GM19372 (cell line): ENCODE measurements at regions not wholly inside any gene's neighbourhood (a gene's known extent, or its start where the extent isn't known, plus 50 kb on each side); places are given as distances from the start of the nearest gene placed in this dataset.
A peak's percentile ranks its signal among the peaks of the same experiment; 100 is the strongest.

Experiments used
- ATAC-seq: cut with Tn5 transposase; IDR thresholded peaks from one replicate; pipeline ENCODE4 v1.9.1; 2021; ENCODE audit warnings: mild to moderate bottlenecking, low read depth, moderate library complexity; ENCODE audit not compliant: unreplicated experiment

DNA sequence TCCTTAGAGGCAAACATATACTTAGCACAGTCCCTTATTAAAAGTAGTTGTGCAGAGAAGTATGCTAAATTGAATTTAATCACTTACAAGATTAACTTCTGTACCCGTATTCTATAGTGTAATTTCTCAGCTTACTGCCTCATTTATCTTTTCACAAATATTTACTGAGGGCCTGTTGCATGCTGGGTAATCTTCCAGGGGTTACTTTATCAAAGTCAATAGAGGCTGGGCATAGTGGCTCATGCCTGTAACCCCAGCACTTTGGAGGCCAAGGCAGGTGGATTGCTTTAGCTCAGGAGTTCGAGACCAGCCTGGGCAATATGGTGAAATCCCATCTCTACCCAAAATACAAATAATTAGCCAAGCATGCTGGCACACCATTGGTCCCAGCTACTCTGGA is 111.7 kb upstream of the RAB27B start:
- no peak for ATAC-seq

DNA sequence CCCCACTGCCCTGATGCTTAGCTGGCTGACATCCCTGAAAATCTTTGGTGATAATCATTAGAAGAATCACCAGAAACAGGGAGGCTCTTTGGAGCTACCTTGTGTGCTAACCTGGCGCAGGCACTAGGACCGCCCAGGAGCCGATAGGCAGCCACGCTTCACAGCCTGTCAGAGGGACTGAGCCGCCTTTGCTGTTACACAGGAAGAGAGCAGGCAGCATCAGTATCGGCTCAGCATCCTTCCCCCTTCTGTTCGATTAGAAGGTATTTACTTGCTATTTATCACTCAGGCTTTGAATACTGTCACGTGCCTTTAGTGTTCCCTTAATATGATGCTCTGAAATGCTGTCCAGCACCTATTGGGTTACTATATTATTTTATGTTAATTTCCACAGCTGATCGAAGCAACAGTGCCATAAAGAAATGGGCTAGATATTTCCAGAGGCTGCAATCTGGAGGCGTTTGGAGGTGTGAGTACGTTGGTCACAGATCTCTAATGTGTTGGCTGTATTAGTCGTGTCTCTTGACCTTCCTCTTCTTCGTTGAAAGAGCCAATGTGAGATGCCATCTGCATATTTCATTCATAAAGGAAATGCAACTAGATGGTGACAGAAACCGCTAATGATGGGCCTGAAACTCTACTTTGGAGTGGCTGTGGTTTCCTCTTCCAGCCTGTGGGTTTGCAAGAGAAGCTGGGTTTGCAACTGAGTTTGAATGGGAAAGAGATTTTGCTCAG is 110.4 kb upstream of the RAB27B start:
- peak; percentile 85 for ATAC-seq

DNA sequence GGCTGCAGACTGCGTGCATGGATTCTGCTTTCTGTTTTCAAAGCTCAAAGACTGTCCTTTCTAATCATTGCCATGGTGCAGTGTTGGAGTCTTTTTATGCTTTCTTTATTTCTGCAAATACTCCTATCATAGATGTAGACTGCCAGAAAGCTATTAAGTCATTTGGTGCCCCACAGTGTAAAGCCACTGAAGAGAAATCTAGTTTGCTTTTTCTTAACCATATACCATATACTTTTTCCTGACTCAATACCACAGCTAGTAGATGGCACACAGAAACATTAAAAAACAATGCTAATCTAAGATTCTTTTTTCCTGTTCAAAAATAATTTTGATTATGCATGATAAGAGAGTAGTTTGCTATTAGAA is 109.9 kb upstream of the RAB27B start:
- no peak for ATAC-seq

DNA sequence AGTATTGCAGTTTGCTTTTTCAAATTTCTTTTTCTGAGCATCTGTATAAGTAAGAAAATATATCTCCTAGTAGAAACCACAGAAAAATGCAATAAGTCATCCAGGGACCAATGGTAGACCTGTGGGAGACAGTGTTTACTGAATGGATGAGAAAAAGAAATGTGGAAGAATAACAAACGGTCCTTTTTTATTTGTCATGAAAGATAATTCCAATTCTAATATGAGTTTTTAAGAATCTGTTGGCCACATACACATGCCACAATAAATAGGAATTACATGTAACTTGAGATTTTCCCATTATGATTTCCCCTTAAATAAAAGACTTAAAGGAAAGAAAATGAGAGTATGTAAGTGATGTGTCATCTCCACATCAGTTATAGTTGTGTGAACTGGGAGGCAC is 107.7 kb upstream of the RAB27B start:
- ATAC-seq, result no peak

DNA sequence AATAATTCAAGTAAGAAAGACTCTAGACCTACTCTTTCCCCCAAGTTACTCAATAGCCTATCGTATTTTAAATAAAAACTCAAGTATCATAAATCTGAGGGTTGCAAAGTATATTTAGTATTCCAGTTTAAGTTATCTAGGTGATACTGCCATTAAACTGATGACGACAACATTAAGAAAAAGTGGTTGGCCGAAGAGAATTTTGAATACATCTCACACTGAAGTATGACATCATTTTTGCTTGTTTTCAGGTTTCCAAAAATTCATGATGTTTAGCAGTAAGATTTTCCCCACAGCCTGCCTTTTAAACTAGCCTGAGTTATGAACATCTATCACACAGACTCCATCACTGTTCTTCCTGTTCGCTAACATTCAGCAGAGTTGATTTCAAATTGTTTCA is 102.1 kb upstream of the RAB27B start:
- no peak for ATAC-seq

DNA sequence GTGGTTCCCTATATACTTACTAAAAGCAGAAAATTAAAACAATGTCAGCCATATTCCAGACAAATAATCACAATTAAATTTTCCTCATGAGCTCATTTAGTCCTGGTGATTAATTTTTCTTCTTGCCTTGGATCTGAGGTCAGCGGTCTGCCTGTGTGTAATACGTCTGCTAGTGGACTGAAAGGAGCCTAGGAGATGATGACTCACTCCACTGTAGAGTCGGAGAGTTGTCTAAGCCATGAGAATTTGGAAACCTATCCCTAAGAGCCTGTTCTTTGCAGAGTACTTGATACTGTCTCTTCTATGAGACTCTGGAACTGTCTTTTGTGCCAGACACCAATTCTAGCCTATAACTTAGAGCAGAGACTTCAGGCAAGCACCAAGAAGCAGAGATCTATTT is 94.2 kb upstream of the RAB27B start:
- no peak for ATAC-seq

DNA sequence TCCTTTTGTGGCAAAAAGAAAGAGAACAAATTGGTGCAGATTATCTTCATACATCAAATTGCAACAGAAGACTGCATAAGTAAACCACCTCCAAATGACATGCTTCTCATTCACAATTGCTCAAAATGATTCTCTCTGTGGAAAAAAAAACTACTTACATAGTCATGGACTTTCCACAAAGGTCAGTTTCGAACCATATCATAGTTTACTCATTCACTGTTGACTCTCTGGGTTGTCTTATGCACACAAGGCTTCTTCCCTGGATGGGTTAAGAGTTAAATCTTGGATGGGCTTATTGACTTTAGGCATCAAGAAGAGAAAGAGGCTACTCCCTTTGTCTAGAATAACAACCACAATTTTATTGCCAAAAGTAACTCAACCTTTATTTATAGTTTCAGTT is 91.3 kb upstream of the RAB27B start:
- ATAC-seq, result no peak

DNA sequence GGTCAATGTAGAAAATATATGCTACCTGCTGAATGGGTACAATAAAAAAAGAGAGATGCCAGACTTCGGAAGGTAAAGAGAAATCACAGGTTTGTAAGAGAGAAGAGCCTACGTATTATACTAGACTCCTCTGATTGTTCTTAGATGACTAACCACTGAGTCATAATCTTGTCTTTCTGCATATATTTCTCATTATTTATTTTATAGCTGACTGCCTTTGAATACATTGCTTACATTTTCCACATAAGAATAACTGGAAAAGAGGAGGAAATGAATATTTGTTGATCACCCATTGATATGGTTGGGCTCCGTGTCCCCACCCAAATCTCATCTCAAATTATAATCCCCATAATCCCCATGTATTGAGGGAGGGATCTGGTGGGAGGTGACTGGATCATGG is 90.3 kb upstream of the RAB27B start:
- ATAC-seq, result no peak

DNA sequence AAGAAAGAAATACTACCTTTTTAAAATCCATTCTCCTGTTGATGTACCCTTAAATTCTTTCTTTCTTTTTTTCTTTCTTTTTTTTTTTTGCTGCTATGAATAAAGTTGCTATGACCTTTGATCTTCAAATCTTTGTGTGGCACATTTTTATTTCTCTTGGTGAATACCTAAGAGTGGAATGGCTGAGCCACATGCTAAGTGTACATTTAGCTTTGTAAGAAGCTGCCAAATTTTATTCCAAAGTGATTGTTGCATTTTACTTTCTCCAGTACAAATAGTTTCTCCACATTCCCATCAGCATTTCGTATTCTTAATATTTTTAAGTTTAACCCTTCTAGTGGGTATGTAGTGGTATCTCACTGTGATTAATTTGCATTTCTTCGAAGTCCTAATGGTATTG is 88.8 kb upstream of the RAB27B start:
- no peak for ATAC-seq

DNA sequence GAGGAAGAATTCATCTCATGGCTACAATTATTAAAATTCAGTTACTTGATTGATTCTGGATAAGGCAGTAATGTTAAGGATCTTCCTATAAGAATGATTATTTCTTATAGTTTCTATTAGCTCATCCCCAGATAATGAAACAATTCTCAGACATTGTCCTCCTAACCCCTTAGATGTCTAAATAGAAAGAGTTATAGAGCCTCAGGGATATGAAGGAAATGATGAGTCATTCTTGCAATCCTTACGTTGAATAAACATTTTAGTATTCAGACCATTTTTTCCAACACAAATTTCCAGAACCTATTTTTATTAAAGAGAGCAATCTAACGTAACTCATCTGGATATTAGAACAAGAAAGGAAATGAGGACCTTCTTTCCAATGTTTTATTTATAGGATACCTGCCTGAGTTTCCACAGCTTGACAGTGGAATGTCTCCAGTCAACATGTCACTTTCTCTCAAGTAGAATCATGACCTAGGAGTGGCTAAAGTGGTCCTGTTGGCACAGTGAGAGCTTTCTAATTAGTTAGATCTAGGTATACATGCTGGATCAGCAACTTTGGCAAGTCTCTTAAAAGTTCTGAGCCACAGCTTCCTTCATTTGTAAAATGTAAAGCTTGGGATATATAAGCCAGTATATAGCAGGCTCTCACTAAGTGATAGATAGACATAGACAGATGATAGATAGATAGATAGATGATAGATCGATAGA is 88.0 kb upstream of the RAB27B start:
- no peak for ATAC-seq

DNA sequence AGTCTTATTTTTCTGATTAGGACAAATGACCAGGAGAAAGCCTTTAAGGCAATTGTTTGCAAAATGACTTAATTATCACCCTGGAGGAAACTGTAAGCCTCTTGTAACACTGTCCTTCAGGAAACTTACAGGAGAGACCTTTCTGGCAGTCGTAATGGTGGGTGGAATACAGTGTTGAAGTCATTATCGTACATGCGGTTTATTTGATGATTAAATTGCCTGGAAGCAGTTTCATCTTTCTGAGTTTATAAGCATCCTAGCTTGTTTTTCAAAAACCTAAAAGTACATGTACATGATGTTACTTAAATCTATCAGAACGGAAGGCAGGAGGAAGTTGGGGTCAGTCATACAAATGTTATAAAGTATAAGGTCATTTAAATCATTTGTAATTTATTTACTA is 86.2 kb upstream of the RAB27B start:
- no peak for ATAC-seq

DNA sequence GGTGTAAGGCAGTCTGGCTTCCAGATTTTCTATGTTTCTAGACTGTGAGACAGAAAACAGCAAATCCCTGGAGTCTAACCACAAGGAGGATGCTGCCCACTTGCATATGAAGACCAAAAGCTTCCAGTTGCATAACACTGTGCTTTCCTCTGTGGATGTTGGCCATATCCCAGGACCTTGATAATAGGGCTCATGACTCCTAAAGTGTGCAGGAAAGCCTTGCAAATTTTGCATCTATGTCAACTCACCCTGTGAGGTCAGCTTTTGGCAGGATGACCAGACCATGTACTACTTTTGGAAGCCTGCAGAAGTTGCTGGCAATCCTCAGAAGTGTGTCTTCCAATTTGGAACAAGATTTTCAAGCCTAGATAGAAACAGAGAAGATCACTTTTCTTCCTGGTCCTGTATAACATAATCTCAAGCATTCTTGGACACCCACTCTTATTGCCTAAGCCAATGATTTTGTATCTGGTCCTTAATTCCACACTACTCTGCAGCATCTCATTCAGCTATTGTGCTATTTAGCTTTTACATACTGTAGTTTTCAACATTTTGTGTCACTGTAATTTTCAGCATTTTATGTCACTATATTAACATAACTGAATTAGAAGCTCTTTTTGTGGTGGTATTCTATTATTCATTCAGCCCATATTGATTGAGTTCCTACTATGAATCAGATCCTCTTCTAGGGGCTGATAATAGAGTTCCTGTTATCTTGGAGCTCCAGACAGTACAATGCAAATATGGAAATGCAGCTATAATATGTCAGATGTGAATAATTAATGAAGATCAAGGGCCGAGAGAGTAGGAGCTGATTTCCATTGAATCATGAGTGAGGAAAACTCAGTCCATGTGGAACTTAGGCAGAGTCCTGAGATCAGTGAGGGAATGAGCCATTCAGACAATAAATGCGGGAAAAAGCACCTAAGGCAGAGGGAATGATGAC is 85.3 kb upstream of the RAB27B start:
- ATAC-seq, result no peak

DNA sequence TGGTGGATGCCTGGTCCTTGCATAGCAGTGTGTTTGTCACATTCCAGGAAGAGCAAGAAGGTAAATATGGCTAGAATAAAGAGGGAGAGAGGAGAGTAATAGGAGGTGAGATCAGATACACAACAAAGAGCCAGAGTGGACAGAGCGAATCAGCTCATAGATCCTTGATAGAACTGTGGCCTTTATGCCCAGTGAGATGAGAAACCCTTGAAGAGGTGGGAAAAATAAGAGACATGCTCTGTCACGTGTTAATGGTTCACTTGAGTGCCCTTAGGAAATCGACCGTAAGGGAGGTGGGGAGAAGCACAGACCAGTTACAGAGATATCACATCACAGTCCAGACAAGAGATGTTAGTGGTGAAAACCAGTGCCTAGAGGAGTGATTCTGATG is 84.7 kb upstream of the RAB27B start:
- no peak for ATAC-seq

DNA sequence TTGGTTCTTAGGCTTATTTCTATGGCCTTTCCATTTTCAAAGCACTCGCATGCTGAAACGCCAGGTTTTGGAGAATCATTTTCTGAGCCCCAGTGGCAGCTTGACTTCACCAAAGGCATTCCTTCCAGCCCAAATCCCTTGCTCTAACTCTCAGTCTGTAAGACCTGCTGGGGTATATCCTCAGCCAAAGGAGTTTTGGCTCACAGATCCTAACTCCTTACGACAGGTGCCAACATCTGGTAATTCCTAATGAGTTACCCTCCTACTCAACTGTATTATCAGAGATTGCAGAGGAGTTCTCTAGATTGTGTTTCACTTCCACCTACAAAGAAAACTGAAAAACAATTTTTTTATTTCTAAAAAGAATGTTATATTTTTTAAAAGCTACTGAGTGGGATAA is 79.0 kb upstream of the RAB27B start:
- ATAC-seq, result no peak

DNA sequence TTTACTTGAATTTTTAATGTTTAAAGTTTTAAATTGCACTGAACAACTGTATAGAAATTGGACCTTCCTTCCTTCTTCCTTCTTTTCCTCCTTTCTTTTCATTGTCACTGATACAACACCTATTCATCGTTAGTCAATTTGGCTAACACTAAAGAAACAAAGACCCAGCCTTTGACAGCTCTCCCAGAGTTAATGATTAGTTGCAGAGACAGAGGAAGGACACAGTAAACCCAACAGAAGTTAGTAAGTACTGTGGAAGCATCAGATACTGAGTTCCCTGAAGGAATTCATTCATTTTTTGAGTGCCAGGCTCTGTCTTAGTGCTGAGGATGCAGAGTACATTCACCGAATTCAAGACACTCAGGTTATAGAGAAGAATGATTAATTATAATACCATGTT is 77.9 kb upstream of the RAB27B start:
- no peak for ATAC-seq

DNA sequence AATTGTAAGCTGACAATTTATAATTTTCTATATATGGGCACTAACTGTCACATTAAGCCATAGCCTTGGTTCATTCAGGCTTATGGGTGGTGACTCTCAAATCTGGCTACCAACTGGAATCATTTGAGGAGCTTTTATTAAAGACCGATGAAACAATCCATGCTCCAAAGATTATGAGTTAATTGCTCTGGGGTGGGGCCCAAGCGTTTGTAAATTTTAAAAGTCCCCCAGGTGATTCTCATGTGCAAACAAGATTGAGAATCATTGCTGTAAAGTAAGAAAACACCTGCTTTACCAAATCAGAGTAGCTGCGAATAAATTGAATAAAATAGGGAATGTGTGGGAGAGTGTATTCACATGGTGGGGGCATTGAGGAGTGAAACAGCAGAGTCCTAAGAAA is 76.1 kb upstream of the RAB27B start:
- ATAC-seq, result no peak

DNA sequence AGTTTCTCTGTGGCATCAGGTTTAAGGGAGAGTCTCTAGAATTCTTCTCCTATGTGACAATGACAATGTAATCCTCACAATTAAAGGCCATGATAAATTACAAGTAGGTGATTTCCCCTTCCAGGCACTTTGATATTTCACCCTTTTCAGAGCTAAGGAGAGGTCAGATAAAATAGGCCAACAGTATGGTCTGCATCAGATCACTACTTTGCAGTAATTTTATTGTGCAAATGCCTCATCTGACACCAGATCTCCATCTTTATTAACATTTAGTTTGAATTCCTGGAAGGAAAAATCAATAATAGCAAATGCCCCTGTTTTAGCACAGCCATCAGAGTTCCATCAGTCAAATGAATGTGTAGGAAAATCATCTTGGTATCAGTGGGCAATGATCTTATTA is 72.8 kb upstream of the RAB27B start:
- no peak for ATAC-seq

DNA sequence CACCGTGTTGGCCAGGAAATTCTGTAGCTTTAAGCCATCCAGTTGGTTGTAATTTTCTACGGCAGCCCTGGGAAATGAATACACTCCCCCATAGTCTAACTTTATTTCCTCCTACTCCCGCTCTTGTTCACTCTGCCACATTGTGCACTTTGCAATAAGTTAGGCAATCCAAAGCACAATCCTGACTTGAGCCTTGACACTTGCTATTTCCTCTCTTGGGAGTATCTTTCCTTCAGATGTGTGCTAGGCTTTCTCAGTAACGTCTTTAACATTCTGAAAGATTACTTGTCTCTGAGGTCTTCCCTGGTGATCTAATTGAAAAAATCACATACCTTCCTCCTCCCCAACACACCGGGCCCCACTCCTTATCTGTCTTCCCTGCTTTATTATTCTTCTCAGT is 65.9 kb upstream of the RAB27B start:
- no peak for ATAC-seq

DNA sequence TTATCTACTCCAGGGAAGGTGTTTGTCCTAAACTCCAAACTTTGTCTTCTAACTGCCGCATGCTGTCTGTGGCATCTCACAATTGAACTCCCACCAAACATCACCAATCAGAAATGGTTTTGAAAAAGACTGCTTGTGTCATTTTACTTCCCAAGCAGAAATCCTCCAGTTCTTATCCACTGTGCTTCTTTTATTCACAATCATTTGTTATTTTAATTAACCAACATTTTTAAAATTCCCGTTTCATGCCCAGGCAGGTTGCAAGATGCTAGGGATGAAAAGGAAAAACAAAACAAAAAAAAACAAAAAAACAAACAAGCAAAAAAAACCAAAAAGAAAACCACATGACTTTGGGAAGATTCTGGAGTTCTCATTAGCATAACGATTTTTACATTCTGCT is 63.5 kb upstream of the RAB27B start:
- ATAC-seq, result no peak

DNA sequence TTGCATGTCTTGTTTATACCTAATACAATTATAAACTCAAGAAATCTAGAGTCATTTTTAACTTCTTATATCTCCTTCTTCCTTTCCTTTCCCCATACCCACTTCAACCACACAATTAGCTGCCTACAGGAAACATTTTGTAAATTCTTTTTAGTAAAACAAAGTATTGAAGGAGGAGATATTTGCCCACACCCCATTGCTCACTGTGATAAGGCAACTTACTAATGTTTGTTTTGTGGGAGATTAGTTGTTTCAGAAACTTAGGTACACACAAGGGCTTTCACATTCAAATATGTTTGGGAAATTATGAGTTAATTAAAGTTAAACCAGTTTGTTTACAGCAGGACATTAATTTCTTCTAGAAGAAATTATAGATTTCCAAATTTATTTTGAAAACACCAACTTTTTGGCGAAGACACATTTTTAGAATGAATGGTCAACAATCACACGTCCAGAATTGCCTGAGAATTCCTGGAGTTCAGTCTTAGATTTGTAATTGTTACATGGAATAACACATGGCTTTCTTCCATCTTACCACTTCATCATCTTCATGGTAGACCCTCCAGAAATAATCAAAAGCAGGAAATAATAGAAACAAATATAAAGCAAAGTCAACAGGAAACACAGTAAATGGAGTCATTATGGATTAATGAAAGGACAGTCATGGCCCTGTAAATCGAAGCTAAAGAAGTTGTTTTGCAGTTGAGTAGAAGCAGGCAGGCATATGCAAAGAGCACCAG is 62.5 kb upstream of the RAB27B start:
- ATAC-seq, result no peak

DNA sequence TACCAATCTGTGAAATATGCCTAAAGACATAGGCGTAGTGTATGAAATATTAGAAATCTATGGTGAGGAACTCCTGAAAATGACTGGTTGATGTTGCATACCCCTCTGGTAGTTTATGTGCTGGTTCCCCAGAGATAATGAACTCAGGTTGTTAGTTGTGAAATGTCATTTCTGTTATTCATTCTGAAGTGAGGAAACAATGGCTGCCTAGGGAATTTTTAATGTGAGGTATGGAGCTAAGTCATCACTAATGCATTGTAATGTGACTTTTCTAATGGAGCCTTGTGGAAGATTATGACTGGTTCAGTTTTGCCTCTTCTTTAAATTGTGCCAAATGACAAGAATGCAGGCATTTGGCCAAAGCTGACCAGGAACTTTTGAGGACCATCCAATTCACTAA is 61.6 kb upstream of the RAB27B start:
- no peak for ATAC-seq
